CD14-positive monocyte (primary cell): ENCODE measurements at regions not wholly inside any gene's neighbourhood (a gene's known extent, or its start where the extent isn't known, plus 50 kb on each side); places are given as distances from the start of the nearest gene placed in this dataset.

Source experiments
- DNase-seq, 3 donors: peaks; one replicate each; pipeline ENCODE4 v3.0.0-alpha.2; 2011 to 2022
- H2AFZ ChIP-seq: 2 replicates; pipeline ENCODE4 v1.6.0; 2012; ENCODE audit warnings: mild to moderate bottlenecking, low read depth, low read length, inconsistent platforms; ENCODE audit not compliant: insufficient read depth, poor library complexity, severe bottlenecking
- H3K27ac ChIP-seq, 2 donors: 1 replicate in 1 of 2; 2 replicates in 1 of 2; pipeline ENCODE4 v1.5.1; 2012 to 2013; ENCODE audit warnings: low read length in 2 of 2, control low read depth in 1 of 2, inconsistent platforms in 1 of 2, low read depth in 1 of 2, mild to moderate bottlenecking in 1 of 2
- H3K27me3 ChIP-seq, 2 donors: one replicate each; pipeline versions ENCODE4 v1.6.0 to v1.6.1; 2011 to 2013; ENCODE audit warnings: low read length in 2 of 2; ENCODE audit not compliant: control insufficient read depth in 2 of 2, insufficient read depth in 2 of 2
- H3K36me3 ChIP-seq, 2 donors: replicated peaks in 1 of 2; 1 replicate in 1 of 2; 2 replicates in 1 of 2; pipeline versions ENCODE4 v1.5.1 to v1.6.1; 2012 to 2013; ENCODE audit warnings: low read length in 2 of 2, control low read depth in 1 of 2, inconsistent platforms in 1 of 2, mild to moderate bottlenecking in 1 of 2; ENCODE audit not compliant: insufficient read depth in 2 of 2, control insufficient read depth in 1 of 2
- H3K4me1 ChIP-seq, 2 donors: 1 replicate in 1 of 2; 2 replicates in 1 of 2; pipeline versions ENCODE4 v1.5.1 to v1.6.1; 2012 to 2013; ENCODE audit warnings: low read length in 2 of 2, control low read depth in 1 of 2, inconsistent platforms in 1 of 2, mild to moderate bottlenecking in 1 of 2, moderate library complexity in 1 of 2; ENCODE audit not compliant: insufficient read depth in 2 of 2, control insufficient read depth in 1 of 2
- H3K4me2 ChIP-seq: replicated peaks from 2 replicates; pipeline ENCODE3; 2012; ENCODE audit warnings: low read length, moderate library complexity, mild to moderate bottlenecking; ENCODE audit not compliant: poor library complexity, severe bottlenecking; ENCODE audit errors: extremely low read depth
- H3K4me3 ChIP-seq, 3 experiments: fragments of 200-600 bp in 1 of 3; sonication (generic) in 1 of 3; replicated peaks in 1 of 3; 1 replicate in 2 of 3; 2 replicates in 1 of 3; pipeline ENCODE4 v1.5.1; 2011 to 2013; ENCODE audit warnings: low read length in 3 of 3, mild to moderate bottlenecking in 3 of 3, control low read depth in 2 of 3, low read depth in 2 of 3, inconsistent platforms in 1 of 3, moderate library complexity in 1 of 3
- H3K79me2 ChIP-seq: 2 replicates; pipeline ENCODE4 v1.6.0; 2012; ENCODE audit warnings: mild to moderate bottlenecking, control low read depth, inconsistent platforms, low read length, moderate library complexity; ENCODE audit not compliant: insufficient read depth
- H3K9ac ChIP-seq: 2 replicates; pipeline ENCODE4 v1.6.0; 2017; ENCODE audit warnings: low read length, mild to moderate bottlenecking; ENCODE audit not compliant: insufficient read depth, poor library complexity, severe bottlenecking
- H3K9me3 ChIP-seq, 2 donors: replicated peaks in 1 of 2; 1 replicate in 1 of 2; 2 replicates in 1 of 2; pipeline versions ENCODE4 v1.5.1 to v1.6.1; 2012 to 2013; ENCODE audit warnings: low read length in 2 of 2, control low read depth in 1 of 2; ENCODE audit not compliant: control insufficient read depth in 1 of 2, insufficient read depth in 1 of 2
- H4K20me1 ChIP-seq: 2 replicates; pipeline ENCODE4 v1.6.0; 2012; ENCODE audit warnings: mild to moderate bottlenecking, low read length, control low read depth, moderate library complexity; ENCODE audit not compliant: insufficient read depth
- H3K27ac Mint-ChIP-seq, 7 donors: one replicate each; pipeline ENCODE4 v1.8.0; 2020; ENCODE audit warnings: mild to moderate bottlenecking in 7 of 7, mixed read lengths in 7 of 7, moderate library complexity in 6 of 7, inconsistent platforms in 2 of 7
- H3K27me3 Mint-ChIP-seq, 3 donors: one replicate each; pipeline ENCODE4 v1.8.0; 2021 to 2022; ENCODE audit warnings: low read depth in 3 of 3, mild to moderate bottlenecking in 3 of 3, mixed read lengths in 3 of 3, moderate library complexity in 3 of 3, inconsistent platforms in 1 of 3
- H3K36me3 Mint-ChIP-seq, 2 donors: one replicate each; pipeline ENCODE4 v1.8.0; 2020; ENCODE audit warnings: mixed read lengths in 2 of 2, inconsistent platforms in 1 of 2, mild to moderate bottlenecking in 1 of 2
- H3K4me1 Mint-ChIP-seq: one replicate; pipeline ENCODE4 v1.8.0; 2020; ENCODE audit warnings: mild to moderate bottlenecking, mixed read lengths
- H3K4me3 Mint-ChIP-seq, 2 donors: one replicate each; pipeline ENCODE4 v1.8.0; 2020; ENCODE audit warnings: mild to moderate bottlenecking in 2 of 2, mixed read lengths in 2 of 2, moderate library complexity in 1 of 2
- H3K9me3 Mint-ChIP-seq, 7 donors: one replicate each; pipeline ENCODE4 v1.8.0; 2020 to 2022; ENCODE audit warnings: mixed read lengths in 7 of 7, mild to moderate bottlenecking in 6 of 7, moderate library complexity in 6 of 7, inconsistent platforms in 2 of 7
- WGBS: methylation state at CpG from one replicate; pipeline ENCODE4 v1.1.5; 2013; ENCODE audit warnings: missing lambda C conversion rate; ENCODE audit not compliant: insufficient coverage; 5-methylcytosine and 5-hydroxymethylcytosine counted together
- intact Hi-C, 2 donors: fragments of 100-400 bp; cut with micrococcal nuclease; formaldehyde crosslinking; loops; one replicate each; pipeline versions ENCODE4 v1.15.0 to v1.15.1; 2023
- TF ChIP-seq, protein P1 (sequence below): fragments of 200-600 bp; IDR thresholded peaks from one replicate; pipeline ENCODE4 v1.8.0; 2022; ENCODE audit warnings: antibody characterized with exemption, mild to moderate bottlenecking

DNA sequence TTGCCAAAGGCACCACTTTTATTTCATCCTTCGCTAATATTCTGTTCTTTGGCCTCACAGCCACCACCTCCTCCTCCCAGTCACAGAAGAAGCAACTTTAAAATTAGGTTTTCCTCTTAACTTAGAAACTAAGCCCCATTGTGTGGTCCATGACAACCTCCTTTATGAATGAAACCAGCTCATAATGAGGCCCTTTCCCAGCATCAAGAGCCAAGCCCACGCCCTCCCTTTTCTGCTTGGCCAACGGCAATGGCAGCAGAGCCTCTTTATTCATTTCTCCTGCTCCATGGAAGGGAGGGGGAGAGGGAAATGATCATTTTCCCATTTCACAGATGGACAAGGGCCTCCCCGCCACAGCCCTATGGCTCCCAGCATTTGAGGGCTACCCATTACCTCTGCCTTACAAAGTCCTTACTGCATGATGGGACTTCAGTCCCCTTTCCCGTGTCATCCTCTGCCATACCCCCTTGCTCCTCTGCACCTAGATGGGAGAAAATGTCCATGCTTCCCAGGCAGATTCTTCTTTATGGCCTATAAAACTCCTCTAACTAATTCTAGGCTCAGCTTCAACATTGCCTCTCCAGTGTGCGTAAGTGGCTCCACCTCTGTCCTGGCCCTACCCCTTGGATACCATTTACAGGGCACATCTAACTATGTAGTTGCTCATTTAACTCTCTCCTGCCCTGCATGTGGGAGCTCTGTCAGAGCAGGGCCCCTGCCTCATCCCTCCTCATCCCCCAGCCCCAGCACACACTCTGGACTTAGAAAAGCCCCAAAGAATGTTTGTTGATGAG, 475.5 kb downstream of the RPS24 start:
- WGBS, result 96% methylated on average over 3 of the region's 6 CpGs

DNA sequence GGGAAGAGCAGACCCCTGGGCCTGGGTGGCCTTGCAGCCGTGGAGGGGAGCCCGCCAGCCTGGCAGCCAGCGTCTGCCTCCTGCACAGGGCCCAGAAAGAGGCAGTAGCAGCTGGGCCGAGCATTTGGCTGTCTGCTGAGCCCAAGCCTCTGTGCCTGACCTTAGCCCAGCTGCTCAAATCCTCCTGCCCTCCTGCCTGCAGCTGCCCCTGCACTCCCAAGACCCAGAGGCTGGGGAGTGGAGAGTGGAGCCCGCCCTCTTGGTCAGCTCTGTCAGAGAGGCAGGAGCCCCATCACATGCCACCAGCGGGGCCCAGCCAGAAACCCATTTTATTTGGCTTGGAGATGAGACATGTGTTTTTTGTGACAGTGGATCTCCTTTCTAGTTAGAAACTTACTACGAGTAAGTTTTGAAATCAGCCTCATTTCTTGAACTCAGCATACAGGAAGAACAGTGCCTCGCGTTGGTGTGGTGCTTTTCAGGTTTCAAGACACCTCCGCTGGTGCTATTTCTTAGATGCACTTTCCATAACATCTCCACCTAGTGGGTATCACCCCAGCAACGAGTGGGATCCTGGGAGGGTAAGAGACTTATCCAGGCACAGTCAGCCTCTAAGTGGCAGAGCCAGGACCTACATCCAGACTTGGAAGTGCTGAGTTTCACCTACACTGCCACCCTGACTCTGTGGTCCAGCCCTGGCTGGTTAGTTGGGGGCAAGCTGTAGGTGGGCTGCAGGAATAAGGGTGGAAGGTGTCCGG, 477.1 kb downstream of the RPS24 start:
- TF ChIP-seq, protein P1, sequence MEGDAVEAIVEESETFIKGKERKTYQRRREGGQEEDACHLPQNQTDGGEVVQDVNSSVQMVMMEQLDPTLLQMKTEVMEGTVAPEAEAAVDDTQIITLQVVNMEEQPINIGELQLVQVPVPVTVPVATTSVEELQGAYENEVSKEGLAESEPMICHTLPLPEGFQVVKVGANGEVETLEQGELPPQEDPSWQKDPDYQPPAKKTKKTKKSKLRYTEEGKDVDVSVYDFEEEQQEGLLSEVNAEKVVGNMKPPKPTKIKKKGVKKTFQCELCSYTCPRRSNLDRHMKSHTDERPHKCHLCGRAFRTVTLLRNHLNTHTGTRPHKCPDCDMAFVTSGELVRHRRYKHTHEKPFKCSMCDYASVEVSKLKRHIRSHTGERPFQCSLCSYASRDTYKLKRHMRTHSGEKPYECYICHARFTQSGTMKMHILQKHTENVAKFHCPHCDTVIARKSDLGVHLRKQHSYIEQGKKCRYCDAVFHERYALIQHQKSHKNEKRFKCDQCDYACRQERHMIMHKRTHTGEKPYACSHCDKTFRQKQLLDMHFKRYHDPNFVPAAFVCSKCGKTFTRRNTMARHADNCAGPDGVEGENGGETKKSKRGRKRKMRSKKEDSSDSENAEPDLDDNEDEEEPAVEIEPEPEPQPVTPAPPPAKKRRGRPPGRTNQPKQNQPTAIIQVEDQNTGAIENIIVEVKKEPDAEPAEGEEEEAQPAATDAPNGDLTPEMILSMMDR, result no peak
- Histone ChIP-seq H3K27ac (no peak overlapping the region), H2AFZ (no peak overlapping the region), H3K9ac (no peak overlapping the region), H3K4me2 (no peak overlapping the region), H3K4me3 (no peak overlapping the region), H3K79me2 (no peaks in the 10 kb centered on the region), H3K36me3 (no peaks in the 10 kb centered on the region), H3K27me3 (no peaks in the 10 kb centered on the region), H3K4me1 (no peaks in the 10 kb centered on the region), H4K20me1 (no peaks in the 10 kb centered on the region), H3K9me3 (no peaks in the 10 kb centered on the region)
- H3K27ac Mint-ChIP-seq, result no peak overlapping the region
- no peak for DNase-seq
- no peaks in the 10 kb centered on the region for H3K36me3 Mint-ChIP-seq
- no peaks in the 10 kb centered on the region for H3K4me1 Mint-ChIP-seq
- intact Hi-C loops, result no loop called here
- no peaks in the 10 kb centered on the region for H3K9me3 Mint-ChIP-seq
- 90% methylated on average over 11 of the region's 12 CpGs for WGBS
- no peak overlapping the region for H3K4me3 Mint-ChIP-seq
- H3K27me3 Mint-ChIP-seq, result peaks cover 0 to 2% (median 0%) of the 10 kb centered on the region in 3 donors

More for the DNA sequence above, 475.5 kb downstream of the RPS24 start:
- Mint-ChIP-seq H3K4me1 (no peaks in the 10 kb centered on the region), H3K27ac (no peak overlapping the region), H3K9me3 (peaks cover 0 to 3% (median 0%) of the 10 kb centered on the region in 7 donors), H3K27me3 (peaks cover 0 to 2% (median 0%) of the 10 kb centered on the region in 3 donors), H3K4me3 (no peak overlapping the region), H3K36me3 (no peaks in the 10 kb centered on the region)
- Histone ChIP-seq H3K27me3 (no peaks in the 10 kb centered on the region), H2AFZ (no peak overlapping the region), H3K79me2 (no peaks in the 10 kb centered on the region), H3K4me2 (no peak overlapping the region), H4K20me1 (no peaks in the 10 kb centered on the region), H3K4me3 (no peak overlapping the region), H3K9me3 (no peaks in the 10 kb centered on the region), H3K9ac (no peak overlapping the region), H3K27ac (no peak overlapping the region), H3K4me1 (no peaks in the 10 kb centered on the region), H3K36me3 (no peaks in the 10 kb centered on the region)
- TF ChIP-seq, protein P1, result no peak
- no peak for DNase-seq
- intact Hi-C loops, result no loop called here
